ENCODE measurements at regions not wholly inside any gene's neighbourhood (a gene's known extent, or its start where the extent isn't known, plus 50 kb on each side); places are given as distances from the start of the nearest gene placed in this dataset.

DNA sequence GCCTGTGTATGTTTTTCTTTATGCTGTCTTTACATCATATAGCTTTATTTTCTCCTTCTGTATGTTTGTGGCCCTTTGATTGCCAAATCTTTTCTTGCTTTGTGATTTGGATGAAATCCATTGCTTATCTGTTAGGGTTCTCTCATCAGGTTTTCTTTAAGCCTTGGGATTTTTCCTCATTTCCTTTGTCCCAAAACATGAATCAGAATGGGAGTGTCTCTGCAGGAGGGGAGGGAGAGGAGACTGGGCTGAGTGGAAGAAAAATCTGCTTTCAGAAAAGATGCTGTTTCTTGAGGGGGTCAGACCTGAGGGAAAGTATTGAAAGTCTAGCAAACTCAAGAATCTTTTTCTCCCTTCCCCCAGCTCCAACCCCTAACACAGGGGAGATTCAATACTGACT is 758.0 kb upstream of the MMS22L start:
- no peak overlapping the region for H3K27ac ChIP-seq (ENCODE audit: control insufficient read depth, insufficient read depth)
- BruUV-seq (replicated peaks), result no TSS peak
- H3K4me3 ChIP-seq, result no peak overlapping the region
- no peaks in the 10 kb centered on the region for H3K9me3 ChIP-seq (replicated peaks; ENCODE audit: control insufficient read depth, insufficient read depth, low read length)
- no peak for FAIRE-seq
- DNase-seq (ENCODE audit: low read depth, low spot score), result no peak
- intact Hi-C loops (cut with micrococcal nuclease; ENCODE audit: unreplicated experiment), result no loop called here
- TF ChIP-seq ETV6 (conservative IDR thresholded peaks at IDR 0.05 in 1 of 2, IDR thresholded peaks at IDR 0.05 in 1 of 2; ENCODE audit: borderline replicate concordance in 1 of 2, low read depth in 1 of 2), result no peak
- no peak for TF ChIP-seq POLR2A (IDR thresholded peaks at IDR 0.05; ENCODE audit: low read depth, low read length)
- TF ChIP-seq RBBP5 (conservative IDR thresholded peaks at IDR 0.05), result no peak
- TF ChIP-seq RELA (IDR thresholded peaks at IDR 0.05; ENCODE audit: borderline replicate concordance, partially characterized antibody), result no peak
- TF ChIP-seq, protein P1, sequence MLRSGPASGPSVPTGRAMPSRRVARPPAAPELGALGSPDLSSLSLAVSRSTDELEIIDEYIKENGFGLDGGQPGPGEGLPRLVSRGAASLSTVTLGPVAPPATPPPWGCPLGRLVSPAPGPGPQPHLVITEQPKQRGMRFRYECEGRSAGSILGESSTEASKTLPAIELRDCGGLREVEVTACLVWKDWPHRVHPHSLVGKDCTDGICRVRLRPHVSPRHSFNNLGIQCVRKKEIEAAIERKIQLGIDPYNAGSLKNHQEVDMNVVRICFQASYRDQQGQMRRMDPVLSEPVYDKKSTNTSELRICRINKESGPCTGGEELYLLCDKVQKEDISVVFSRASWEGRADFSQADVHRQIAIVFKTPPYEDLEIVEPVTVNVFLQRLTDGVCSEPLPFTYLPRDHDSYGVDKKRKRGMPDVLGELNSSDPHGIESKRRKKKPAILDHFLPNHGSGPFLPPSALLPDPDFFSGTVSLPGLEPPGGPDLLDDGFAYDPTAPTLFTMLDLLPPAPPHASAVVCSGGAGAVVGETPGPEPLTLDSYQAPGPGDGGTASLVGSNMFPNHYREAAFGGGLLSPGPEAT (IDR thresholded peaks at IDR 0.05; ENCODE audit: low read depth), result no peak
- TF ChIP-seq, protein P2, sequence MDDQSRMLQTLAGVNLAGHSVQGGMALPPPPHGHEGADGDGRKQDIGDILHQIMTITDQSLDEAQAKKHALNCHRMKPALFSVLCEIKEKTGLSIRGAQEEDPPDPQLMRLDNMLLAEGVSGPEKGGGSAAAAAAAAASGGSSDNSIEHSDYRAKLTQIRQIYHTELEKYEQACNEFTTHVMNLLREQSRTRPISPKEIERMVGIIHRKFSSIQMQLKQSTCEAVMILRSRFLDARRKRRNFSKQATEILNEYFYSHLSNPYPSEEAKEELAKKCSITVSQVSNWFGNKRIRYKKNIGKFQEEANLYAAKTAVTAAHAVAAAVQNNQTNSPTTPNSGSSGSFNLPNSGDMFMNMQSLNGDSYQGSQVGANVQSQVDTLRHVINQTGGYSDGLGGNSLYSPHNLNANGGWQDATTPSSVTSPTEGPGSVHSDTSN (IDR thresholded peaks at IDR 0.05; ENCODE audit: insufficient replicate concordance, low read depth, low read length), result no peak
- no peak for TF ChIP-seq FOXK2 (IDR thresholded peaks at IDR 0.05)
- no peak for TF ChIP-seq HDAC6 (IDR thresholded peaks at IDR 0.05; ENCODE audit: unreplicated experiment)
- no peak for TF ChIP-seq BACH1 (IDR thresholded peaks at IDR 0.05; ENCODE audit: borderline replicate concordance)
- TF ChIP-seq, protein P3, sequence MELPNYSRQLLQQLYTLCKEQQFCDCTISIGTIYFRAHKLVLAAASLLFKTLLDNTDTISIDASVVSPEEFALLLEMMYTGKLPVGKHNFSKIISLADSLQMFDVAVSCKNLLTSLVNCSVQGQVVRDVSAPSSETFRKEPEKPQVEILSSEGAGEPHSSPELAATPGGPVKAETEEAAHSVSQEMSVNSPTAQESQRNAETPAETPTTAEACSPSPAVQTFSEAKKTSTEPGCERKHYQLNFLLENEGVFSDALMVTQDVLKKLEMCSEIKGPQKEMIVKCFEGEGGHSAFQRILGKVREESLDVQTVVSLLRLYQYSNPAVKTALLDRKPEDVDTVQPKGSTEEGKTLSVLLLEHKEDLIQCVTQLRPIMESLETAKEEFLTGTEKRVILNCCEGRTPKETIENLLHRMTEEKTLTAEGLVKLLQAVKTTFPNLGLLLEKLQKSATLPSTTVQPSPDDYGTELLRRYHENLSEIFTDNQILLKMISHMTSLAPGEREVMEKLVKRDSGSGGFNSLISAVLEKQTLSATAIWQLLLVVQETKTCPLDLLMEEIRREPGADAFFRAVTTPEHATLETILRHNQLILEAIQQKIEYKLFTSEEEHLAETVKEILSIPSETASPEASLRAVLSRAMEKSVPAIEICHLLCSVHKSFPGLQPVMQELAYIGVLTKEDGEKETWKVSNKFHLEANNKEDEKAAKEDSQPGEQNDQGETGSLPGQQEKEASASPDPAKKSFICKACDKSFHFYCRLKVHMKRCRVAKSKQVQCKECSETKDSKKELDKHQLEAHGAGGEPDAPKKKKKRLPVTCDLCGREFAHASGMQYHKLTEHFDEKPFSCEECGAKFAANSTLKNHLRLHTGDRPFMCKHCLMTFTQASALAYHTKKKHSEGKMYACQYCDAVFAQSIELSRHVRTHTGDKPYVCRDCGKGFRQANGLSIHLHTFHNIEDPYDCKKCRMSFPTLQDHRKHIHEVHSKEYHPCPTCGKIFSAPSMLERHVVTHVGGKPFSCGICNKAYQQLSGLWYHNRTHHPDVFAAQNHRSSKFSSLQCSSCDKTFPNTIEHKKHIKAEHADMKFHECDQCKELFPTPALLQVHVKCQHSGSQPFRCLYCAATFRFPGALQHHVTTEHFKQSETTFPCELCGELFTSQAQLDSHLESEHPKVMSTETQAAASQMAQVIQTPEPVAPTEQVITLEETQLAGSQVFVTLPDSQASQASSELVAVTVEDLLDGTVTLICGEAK (IDR thresholded peaks at IDR 0.05; ENCODE audit: borderline replicate concordance), result no peak
- TF ChIP-seq ZSCAN29 (IDR thresholded peaks at IDR 0.05), result no peak
- no peak for TF ChIP-seq RCOR1 (conservative IDR thresholded peaks at IDR 0.05; ENCODE audit: low read depth, low read length)
- TF ChIP-seq SMAD1 (IDR thresholded peaks at IDR 0.05; ENCODE audit: low read depth, partially characterized antibody), result no peak
- no peak for TF ChIP-seq SUPT20H (IDR thresholded peaks at IDR 0.05; ENCODE audit: borderline replicate concordance, control insufficient read depth, low read depth, low read length)
- no peak for TF ChIP-seq BCL11A (IDR thresholded peaks at IDR 0.05; ENCODE audit: low read depth, low read length)
- TF ChIP-seq, protein P4, sequence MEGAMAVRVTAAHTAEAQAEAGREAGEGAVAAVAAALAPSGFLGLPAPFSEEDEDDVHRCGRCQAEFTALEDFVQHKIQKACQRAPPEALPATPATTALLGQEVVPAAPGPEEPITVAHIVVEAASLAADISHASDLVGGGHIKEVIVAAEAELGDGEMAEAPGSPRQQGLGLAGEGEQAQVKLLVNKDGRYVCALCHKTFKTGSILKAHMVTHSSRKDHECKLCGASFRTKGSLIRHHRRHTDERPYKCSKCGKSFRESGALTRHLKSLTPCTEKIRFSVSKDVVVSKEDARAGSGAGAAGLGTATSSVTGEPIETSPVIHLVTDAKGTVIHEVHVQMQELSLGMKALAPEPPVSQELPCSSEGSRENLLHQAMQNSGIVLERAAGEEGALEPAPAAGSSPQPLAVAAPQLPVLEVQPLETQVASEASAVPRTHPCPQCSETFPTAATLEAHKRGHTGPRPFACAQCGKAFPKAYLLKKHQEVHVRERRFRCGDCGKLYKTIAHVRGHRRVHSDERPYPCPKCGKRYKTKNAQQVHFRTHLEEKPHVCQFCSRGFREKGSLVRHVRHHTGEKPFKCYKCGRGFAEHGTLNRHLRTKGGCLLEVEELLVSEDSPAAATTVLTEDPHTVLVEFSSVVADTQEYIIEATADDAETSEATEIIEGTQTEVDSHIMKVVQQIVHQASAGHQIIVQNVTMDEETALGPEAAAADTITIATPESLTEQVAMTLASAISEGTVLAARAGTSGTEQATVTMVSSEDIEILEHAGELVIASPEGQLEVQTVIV (IDR thresholded peaks at IDR 0.05; ENCODE audit: borderline replicate concordance, partially characterized antibody), result no peak
- H3K9ac ChIP-seq (ENCODE audit: control insufficient read depth, insufficient read depth, low read length), result no peak overlapping the region
- H3K27me3 ChIP-seq (replicated peaks in 1 of 2; ENCODE audit: control insufficient read depth in 2 of 2, insufficient read depth in 2 of 2, low read length in 1 of 2), result no peaks in the 10 kb centered on the region; a peak in 1 of 4 replicates
- H4K20me1 ChIP-seq (ENCODE audit: control insufficient read depth, insufficient read depth), result no peaks in the 10 kb centered on the region
- no peaks in the 10 kb centered on the region for H3K4me1 ChIP-seq (ENCODE audit: control insufficient read depth, insufficient read depth, low read length)
- no peak overlapping the region for H2AFZ ChIP-seq (ENCODE audit: control insufficient read depth, low read depth, low read length)
- no peaks in the 10 kb centered on the region for H3K79me2 ChIP-seq (ENCODE audit: control insufficient read depth, insufficient read depth, low read length)
- ChIA-PET RAD21 (ENCODE audit: unreplicated experiment) (no interaction called here), CTCF (interaction anchor here (1.4 kb wide), 1 partner anchor 547 kb away, joined by 3 read pairs; no protein-coding TSS in a partner anchor), POLR2A (no interaction called here), SMC1A (ENCODE audit: uncharacterized antibody, unreplicated experiment) (interaction anchor here (1.0 kb wide), 1 partner anchor 13 kb away, joined by 3 read pairs; no protein-coding TSS in a partner anchor)
- no peak for ATAC-seq
- in situ Hi-C loops (cut with MboI), result no loop called here
- no peak overlapping the region for H3K4me2 ChIP-seq (ENCODE audit: control insufficient read depth, insufficient read depth)
- no peaks in the 10 kb centered on the region for H3K36me3 ChIP-seq (ENCODE audit: control insufficient read depth in 2 of 2, insufficient read depth in 2 of 2, low read length in 1 of 2)

Data from GM12878 (cell line).